ENCODE measurements at regions not wholly inside any gene's neighbourhood (a gene's known extent, or its start where the extent isn't known, plus 50 kb on each side); places are given as distances from the start of the nearest gene placed in this dataset.

GRCh38 chr6:92538275-92538674, 881.1 kb downstream of the EPHA7 start:
- Histone ChIP-seq H3K27ac (ENCODE audit: insufficient read length, low read depth, low read length) (no peak overlapping the region), H2BK5ac (ENCODE audit: insufficient read length, low read length) (no peak overlapping the region), H3K79me1 (ENCODE audit: insufficient read depth, low read depth, low read length, poor library complexity, severe bottlenecking) (no peaks in the 10 kb centered on the region), H3K23me2 (ENCODE audit: insufficient read length, low read depth, low read length, poor library complexity, severe bottlenecking) (no peaks in the 10 kb centered on the region), H2AK5ac (ENCODE audit: insufficient read length, low read length) (no peak overlapping the region), H4K20me1 (ENCODE audit: control insufficient read depth, insufficient read depth, insufficient read length) (no peaks in the 10 kb centered on the region), H3K4me2 (ENCODE audit: insufficient read depth, insufficient read length, low read length) (no peak overlapping the region), H2BK120ac (ENCODE audit: low read depth, low read length, poor library complexity, severe bottlenecking) (no peak overlapping the region), H2AFZ (ENCODE audit: low read length) (no peak overlapping the region), H3K79me2 (ENCODE audit: insufficient read depth, low read length) (no peaks in the 10 kb centered on the region), H3T11ph (ENCODE audit: low read length) (no peak overlapping the region), H4K5ac (ENCODE audit: insufficient read length, low read depth, low read length) (no peak overlapping the region), H3K4ac (ENCODE audit: low read depth, low read length) (no peak overlapping the region), H3K23ac (ENCODE audit: insufficient read length, low read depth, low read length) (no peak overlapping the region), H4K8ac (replicated peaks; ENCODE audit: insufficient read length, low read depth, low read length) (no peak overlapping the region), H3K14ac (ENCODE audit: insufficient read depth, low read length) (no peak overlapping the region), H3K27me3 (ENCODE audit: insufficient read depth, low read length) (no peaks in the 10 kb centered on the region), H2BK12ac (ENCODE audit: insufficient read length, low read depth, low read length) (no peak overlapping the region), H3K9me3 (ENCODE audit: control insufficient read depth, low read depth, low read length) (no peaks in the 10 kb centered on the region), H3K4me1 (ENCODE audit: insufficient read depth, low read length) (no peaks in the 10 kb centered on the region), H2BK20ac (ENCODE audit: low read depth, low read length, poor library complexity, severe bottlenecking) (no peak overlapping the region), H3K56ac (ENCODE audit: insufficient read length, low read depth, low read length) (no peak overlapping the region), H3K18ac (ENCODE audit: insufficient read length, low read depth, low read length) (no peak overlapping the region), H2BK15ac (ENCODE audit: low read depth, low read length) (no peak overlapping the region), H3K9ac (ENCODE audit: extremely low read depth, insufficient read length, low read length) (no peak overlapping the region), H4K91ac (ENCODE audit: insufficient read length, low read depth, low read length) (no peak overlapping the region)
- TF ChIP-seq CTCF (conservative IDR thresholded peaks at IDR 0.05): no peak
- no peak for DNase-seq
- WGBS (ENCODE audit: extremely low coverage, insufficient read length, low lambda C conversion rate): no CpG with 5 or more reads among the region's 1 CpG
- no peak overlapping the region for H3K4me3 Mint-ChIP-seq
- H3K27ac Mint-ChIP-seq: no peak overlapping the region
- peaks cover 5 to 6% of the 10 kb centered on the region in 2 experiments for H3K4me1 Mint-ChIP-seq
- no peaks in the 10 kb centered on the region for H3K9me3 Mint-ChIP-seq
- H3K36me3 Mint-ChIP-seq (ENCODE audit: insufficient read depth in 1 of 3, low read depth in 3 of 3): no peaks in the 10 kb centered on the region
- H3K27me3 Mint-ChIP-seq (ENCODE audit: low read depth): no peaks in the 10 kb centered on the region

Data from H9 (cell line).